ENCODE measurements at regions not wholly inside any gene's neighbourhood (a gene's known extent, or its start where the extent isn't known, plus 50 kb on each side); places are given as distances from the start of the nearest gene placed in this dataset.

DNA sequence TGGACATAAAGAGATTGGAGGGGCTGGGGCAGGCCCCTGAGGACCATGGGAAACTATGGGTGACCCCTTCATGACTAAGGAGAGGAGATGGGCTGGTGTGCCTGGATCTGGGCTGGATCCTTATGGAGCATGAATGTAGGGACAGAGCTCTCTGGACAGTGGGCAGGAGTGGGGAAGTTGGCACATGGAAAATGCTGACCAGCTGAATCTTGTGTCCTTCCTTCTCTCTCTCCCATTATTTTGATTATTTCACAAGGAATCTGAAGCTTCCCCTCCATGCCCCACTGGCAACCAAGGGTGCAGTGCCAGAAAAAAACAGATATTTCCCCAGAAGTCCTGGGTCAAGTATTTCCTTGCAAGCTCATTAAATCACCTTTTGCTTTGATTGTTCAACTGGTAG lies 175.2 kb downstream of the DHX35 start:
- Histone ChIP-seq H4K20me1 (ENCODE audit: insufficient read depth, poor library complexity, severe bottlenecking) (no peaks in the 10 kb centered on the region), H3K9me3 (ENCODE audit: low read depth) (no peaks in the 10 kb centered on the region), H3K4me2 (no peak overlapping the region), H3K27me3 (no peaks in the 10 kb centered on the region), H3K4me3 (no peak overlapping the region), H3K9me2 (replicated peaks; ENCODE audit: insufficient read depth) (no peaks in the 10 kb centered on the region), H3K79me2 (no peaks in the 10 kb centered on the region), H3K36me3 (replicated peaks; ENCODE audit: insufficient read depth, low read depth) (no peaks in the 10 kb centered on the region), H3K27ac (no peak overlapping the region), H2AFZ (no peak overlapping the region), H3K4me1 (ENCODE audit: insufficient read depth) (no peaks in the 10 kb centered on the region)
- DNase-seq (ENCODE audit: low spot score) = no peak
- TF ChIP-seq EZH2phosphoT487 (IDR thresholded peaks at IDR 0.05; ENCODE audit: low read depth, severe bottlenecking, unreplicated experiment) (no peak), EZH2 (IDR thresholded peaks at IDR 0.05; ENCODE audit: borderline replicate concordance) (no peak)
- TF ChIP-seq, protein P1, sequence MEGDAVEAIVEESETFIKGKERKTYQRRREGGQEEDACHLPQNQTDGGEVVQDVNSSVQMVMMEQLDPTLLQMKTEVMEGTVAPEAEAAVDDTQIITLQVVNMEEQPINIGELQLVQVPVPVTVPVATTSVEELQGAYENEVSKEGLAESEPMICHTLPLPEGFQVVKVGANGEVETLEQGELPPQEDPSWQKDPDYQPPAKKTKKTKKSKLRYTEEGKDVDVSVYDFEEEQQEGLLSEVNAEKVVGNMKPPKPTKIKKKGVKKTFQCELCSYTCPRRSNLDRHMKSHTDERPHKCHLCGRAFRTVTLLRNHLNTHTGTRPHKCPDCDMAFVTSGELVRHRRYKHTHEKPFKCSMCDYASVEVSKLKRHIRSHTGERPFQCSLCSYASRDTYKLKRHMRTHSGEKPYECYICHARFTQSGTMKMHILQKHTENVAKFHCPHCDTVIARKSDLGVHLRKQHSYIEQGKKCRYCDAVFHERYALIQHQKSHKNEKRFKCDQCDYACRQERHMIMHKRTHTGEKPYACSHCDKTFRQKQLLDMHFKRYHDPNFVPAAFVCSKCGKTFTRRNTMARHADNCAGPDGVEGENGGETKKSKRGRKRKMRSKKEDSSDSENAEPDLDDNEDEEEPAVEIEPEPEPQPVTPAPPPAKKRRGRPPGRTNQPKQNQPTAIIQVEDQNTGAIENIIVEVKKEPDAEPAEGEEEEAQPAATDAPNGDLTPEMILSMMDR (IDR thresholded peaks at IDR 0.05; ENCODE audit: poor library complexity) = no peak

- Histone ChIP-seq H3K4me3 (no peak overlapping the region), H3K9me3 (ENCODE audit: low read depth) (no peaks in the 10 kb centered on the region), H3K79me2 (no peaks in the 10 kb centered on the region), H2AFZ (no peak overlapping the region), H3K9me2 (replicated peaks; ENCODE audit: insufficient read depth) (no peaks in the 10 kb centered on the region), H3K27me3 (no peaks in the 10 kb centered on the region), H3K4me2 (no peak overlapping the region), H4K20me1 (ENCODE audit: insufficient read depth, poor library complexity, severe bottlenecking) (no peaks in the 10 kb centered on the region), H3K27ac (no peak overlapping the region), H3K36me3 (replicated peaks; ENCODE audit: insufficient read depth, low read depth) (no peaks in the 10 kb centered on the region), H3K4me1 (ENCODE audit: insufficient read depth) (no peaks in the 10 kb centered on the region)
- TF ChIP-seq EZH2phosphoT487 (IDR thresholded peaks at IDR 0.05; ENCODE audit: low read depth, severe bottlenecking, unreplicated experiment) (no peak), EZH2 (IDR thresholded peaks at IDR 0.05; ENCODE audit: borderline replicate concordance) (no peak)
- TF ChIP-seq, protein P1 (IDR thresholded peaks at IDR 0.05; ENCODE audit: poor library complexity) = no peak
- no peak for DNase-seq (ENCODE audit: low spot score)
- WGBS (ENCODE audit: low lambda C conversion rate, missing lambda C conversion rate) = 89% methylated on average over 6 of the region's 6 CpGs
Observed at GRCh38 chr20:39136798-39137197, 174.7 kb downstream of the DHX35 start.

GRCh38 chr20:39135885-39136544 lies 173.9 kb downstream of the DHX35 start:
- no peak overlapping the region for H3K4me3 ChIP-seq
- no peaks in the 10 kb centered on the region for H3K36me3 ChIP-seq (replicated peaks; ENCODE audit: insufficient read depth, low read depth)
- no peaks in the 10 kb centered on the region for H4K20me1 ChIP-seq (ENCODE audit: insufficient read depth, poor library complexity, severe bottlenecking)
- H3K4me2 ChIP-seq = no peak overlapping the region
- 90% methylated on average over 15 of the region's 15 CpGs for WGBS (ENCODE audit: low lambda C conversion rate, missing lambda C conversion rate)
- no peaks in the 10 kb centered on the region for H3K9me3 ChIP-seq (ENCODE audit: low read depth)
- no peaks in the 10 kb centered on the region for H3K27me3 ChIP-seq
- no peak overlapping the region for H2AFZ ChIP-seq
- DNase-seq (ENCODE audit: low spot score) = no peak
- H3K9me2 ChIP-seq (replicated peaks; ENCODE audit: insufficient read depth) = no peaks in the 10 kb centered on the region
- TF ChIP-seq, protein P1 (IDR thresholded peaks at IDR 0.05; ENCODE audit: poor library complexity) = no peak
- TF ChIP-seq EZH2 (IDR thresholded peaks at IDR 0.05; ENCODE audit: borderline replicate concordance) = no peak
- no peak for TF ChIP-seq EZH2phosphoT487 (IDR thresholded peaks at IDR 0.05; ENCODE audit: low read depth, severe bottlenecking, unreplicated experiment)
- H3K4me1 ChIP-seq (ENCODE audit: insufficient read depth) = no peaks in the 10 kb centered on the region
- no peaks in the 10 kb centered on the region for H3K79me2 ChIP-seq
- no peak overlapping the region for H3K27ac ChIP-seq
